ENCODE measurements at regions not wholly inside any gene's neighbourhood (a gene's known extent, or its start where the extent isn't known, plus 50 kb on each side); places are given as distances from the start of the nearest gene placed in this dataset.

DNA sequence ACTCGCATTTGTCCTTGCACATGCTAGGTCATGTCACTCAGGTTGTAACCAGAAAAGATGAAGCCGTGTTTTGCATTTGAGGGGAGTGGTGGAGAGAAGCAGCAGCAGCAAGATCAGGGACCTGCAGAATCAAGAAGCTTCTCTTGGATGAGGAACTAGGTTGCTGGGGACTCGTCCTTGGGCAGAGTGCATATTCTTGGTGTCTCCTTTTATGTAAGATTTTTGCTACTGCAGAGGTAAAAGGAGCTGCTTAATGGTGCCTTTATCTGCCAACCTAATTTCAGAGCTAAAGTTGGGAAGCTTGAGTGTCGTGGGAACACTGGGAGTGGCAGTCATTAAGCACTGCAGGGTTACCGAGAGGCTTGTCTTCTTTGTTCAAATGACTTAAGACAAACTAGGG is 236.5 kb downstream of the MAP2K4 start:
- TF ChIP-seq POLR2AphosphoS5 (IDR thresholded peaks at IDR 0.05; ENCODE audit: borderline replicate concordance, low read depth, low read length), result no peak
- TF ChIP-seq EZH2 (IDR thresholded peaks at IDR 0.05), result no peak
